Mesothelial cell of epicardium (in vitro differentiated cells): ENCODE measurements at regions not wholly inside any gene's neighbourhood (a gene's known extent, or its start where the extent isn't known, plus 50 kb on each side); places are given as distances from the start of the nearest gene placed in this dataset.

Experiments used
- DNase-seq, 2 experiments: peaks; one replicate each; pipeline ENCODE4 v3.0.0; 2021; ENCODE audit warnings: low spot score in 2 of 2; ENCODE audit not compliant: unreplicated experiment in 2 of 2
- H3K27ac Mint-ChIP-seq: 2 replicates; pipeline ENCODE4 v1.8.0; 2021; ENCODE audit warnings: mixed read lengths
- H3K27me3 Mint-ChIP-seq: 2 replicates; pipeline ENCODE4 v1.8.0; 2021; ENCODE audit warnings: low read depth, mixed read lengths
- H3K36me3 Mint-ChIP-seq: 2 replicates; pipeline ENCODE4 v1.8.0; 2021; ENCODE audit warnings: mixed read lengths
- H3K4me1 Mint-ChIP-seq: 2 replicates; pipeline ENCODE4 v1.8.0; 2021; ENCODE audit warnings: mixed read lengths
- H3K4me3 Mint-ChIP-seq: 2 replicates; pipeline ENCODE4 v1.8.0; 2021; ENCODE audit warnings: mild to moderate bottlenecking, moderate library complexity, mixed read lengths
- H3K9me3 Mint-ChIP-seq: 2 replicates; pipeline ENCODE4 v1.8.0; 2021; ENCODE audit warnings: mixed read lengths
- CTCF ChIP-seq: fragments of 200-600 bp; sonication (generic); IDR thresholded peaks from one replicate; pipeline ENCODE4 v1.5.0; 2021; ENCODE audit warnings: antibody characterized with exemption; ENCODE audit not compliant: unreplicated experiment

GRCh38 chrX:39654183-39654925 lies 443.4 kb downstream of the BCOR start:
- Mint-ChIP-seq H3K27ac (no peak overlapping the region), H3K27me3 (peaks cover 3% of the 10 kb centered on the region), H3K9me3 (peaks cover 17% of the 10 kb centered on the region), H3K36me3 (no peaks in the 10 kb centered on the region), H3K4me3 (no peak overlapping the region), H3K4me1 (peaks cover 22% of the 10 kb centered on the region)
- DNase-seq = no peak
- no peak for TF ChIP-seq CTCF

- Mint-ChIP-seq H3K27me3 (peaks cover 3% of the 10 kb centered on the region), H3K4me3 (no peak overlapping the region), H3K9me3 (peaks cover 19% of the 10 kb centered on the region), H3K4me1 (peaks cover 22% of the 10 kb centered on the region), H3K36me3 (no peaks in the 10 kb centered on the region), H3K27ac (no peak overlapping the region)
- no peak for DNase-seq
- TF ChIP-seq CTCF = no peak
Observed at GRCh38 chrX:39654952-39655351, 442.8 kb downstream of the BCOR start.

GRCh38 chrX:39661116-39661907 lies 436.4 kb downstream of the BCOR start:
- no peak for DNase-seq
- no peak for TF ChIP-seq CTCF
- Mint-ChIP-seq H3K27ac (no peak overlapping the region), H3K9me3 (peaks cover 34% of the 10 kb centered on the region), H3K36me3 (no peaks in the 10 kb centered on the region), H3K27me3 (no peaks in the 10 kb centered on the region), H3K4me3 (no peak overlapping the region), H3K4me1 (no peaks in the 10 kb centered on the region)

- DNase-seq = no peak
- H3K27ac Mint-ChIP-seq = no peak overlapping the region
- no peaks in the 10 kb centered on the region for H3K27me3 Mint-ChIP-seq
- H3K4me1 Mint-ChIP-seq = peaks cover 7% of the 10 kb centered on the region
- H3K4me3 Mint-ChIP-seq = no peak overlapping the region
- TF ChIP-seq CTCF = no peak
- no peaks in the 10 kb centered on the region for H3K36me3 Mint-ChIP-seq
- H3K9me3 Mint-ChIP-seq = peaks cover 37% of the 10 kb centered on the region
Observed at GRCh38 chrX:39665830-39666518, 431.8 kb downstream of the BCOR start.

- Mint-ChIP-seq H3K9me3 (peaks cover 39% of the 10 kb centered on the region), H3K4me3 (no peak overlapping the region), H3K36me3 (no peaks in the 10 kb centered on the region), H3K27ac (no peak overlapping the region), H3K27me3 (no peaks in the 10 kb centered on the region), H3K4me1 (peaks cover 7% of the 10 kb centered on the region)
- no peak for DNase-seq
- no peak for TF ChIP-seq CTCF
Observed at GRCh38 chrX:39667191-39667590, 430.6 kb downstream of the BCOR start.
